ENCODE measurements at regions not wholly inside any gene's neighbourhood (a gene's known extent, or its start where the extent isn't known, plus 50 kb on each side); places are given as distances from the start of the nearest gene placed in this dataset.

DNA sequence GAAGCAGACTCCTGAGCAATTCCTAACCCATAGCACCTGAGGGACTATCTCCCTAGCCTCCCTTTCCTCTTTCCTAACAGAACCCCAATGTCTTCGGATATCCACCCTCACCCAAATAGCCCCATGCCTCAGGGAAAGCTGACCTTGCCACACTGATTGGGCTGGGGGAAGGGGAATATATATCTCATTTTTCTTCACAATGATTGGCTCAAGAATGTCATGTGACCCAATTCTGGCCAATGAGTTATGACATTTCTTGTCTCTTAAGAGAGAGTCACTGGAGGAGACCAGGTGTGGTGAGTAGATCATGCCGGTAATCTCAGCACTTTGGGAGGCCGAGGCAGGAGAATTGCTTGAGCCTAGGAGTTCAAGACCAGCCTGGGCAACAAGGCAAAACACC, 71.9 kb upstream of the NLK start:
- Histone ChIP-seq H3K9me3 (no peaks in the 10 kb centered on the region), H3K4me3 (ENCODE audit: low read depth, low read length) (no peak overlapping the region), H3K27me3 (no peaks in the 10 kb centered on the region), H3K4me1 (no peaks in the 10 kb centered on the region), H3K36me3 (no peaks in the 10 kb centered on the region)
- TF ChIP-seq, protein P1, sequence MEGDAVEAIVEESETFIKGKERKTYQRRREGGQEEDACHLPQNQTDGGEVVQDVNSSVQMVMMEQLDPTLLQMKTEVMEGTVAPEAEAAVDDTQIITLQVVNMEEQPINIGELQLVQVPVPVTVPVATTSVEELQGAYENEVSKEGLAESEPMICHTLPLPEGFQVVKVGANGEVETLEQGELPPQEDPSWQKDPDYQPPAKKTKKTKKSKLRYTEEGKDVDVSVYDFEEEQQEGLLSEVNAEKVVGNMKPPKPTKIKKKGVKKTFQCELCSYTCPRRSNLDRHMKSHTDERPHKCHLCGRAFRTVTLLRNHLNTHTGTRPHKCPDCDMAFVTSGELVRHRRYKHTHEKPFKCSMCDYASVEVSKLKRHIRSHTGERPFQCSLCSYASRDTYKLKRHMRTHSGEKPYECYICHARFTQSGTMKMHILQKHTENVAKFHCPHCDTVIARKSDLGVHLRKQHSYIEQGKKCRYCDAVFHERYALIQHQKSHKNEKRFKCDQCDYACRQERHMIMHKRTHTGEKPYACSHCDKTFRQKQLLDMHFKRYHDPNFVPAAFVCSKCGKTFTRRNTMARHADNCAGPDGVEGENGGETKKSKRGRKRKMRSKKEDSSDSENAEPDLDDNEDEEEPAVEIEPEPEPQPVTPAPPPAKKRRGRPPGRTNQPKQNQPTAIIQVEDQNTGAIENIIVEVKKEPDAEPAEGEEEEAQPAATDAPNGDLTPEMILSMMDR (IDR thresholded peaks at IDR 0.05; ENCODE audit: low read depth, low read length): no peak
- DNase-seq: no peak

DNA sequence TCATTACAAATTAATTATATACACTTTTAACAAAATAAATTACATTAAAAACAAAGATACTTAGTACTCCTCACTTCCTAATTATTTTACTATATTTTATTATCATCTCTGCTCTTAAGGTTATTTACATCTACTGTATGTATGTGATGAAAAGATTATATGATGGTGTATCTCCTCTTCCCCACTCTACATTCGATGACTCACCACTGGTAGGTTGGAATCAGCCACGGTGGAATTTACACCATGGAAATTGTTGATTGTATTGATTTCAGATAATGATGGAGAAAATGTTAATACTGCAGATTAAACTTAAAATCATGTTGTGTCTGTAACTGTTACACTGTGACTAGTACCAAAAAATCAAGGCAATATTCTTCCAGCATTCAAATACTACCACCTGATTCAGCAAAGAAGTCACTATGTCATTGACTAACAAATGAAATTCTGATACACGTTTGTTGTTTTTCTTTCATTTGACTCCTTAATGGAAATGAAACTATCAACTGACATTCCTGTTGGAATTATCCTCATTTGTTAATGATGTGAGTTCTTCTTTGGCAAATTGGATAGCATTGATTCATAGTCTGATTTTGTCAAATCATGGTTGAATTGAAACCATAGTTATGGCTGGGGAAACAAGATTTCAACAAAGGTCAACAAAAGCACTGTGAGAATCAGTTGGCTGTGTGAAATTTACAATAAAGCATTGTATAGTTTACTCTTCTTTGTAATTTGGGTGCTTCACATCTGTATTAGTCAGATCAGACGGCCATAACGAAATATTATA, 69.0 kb upstream of the NLK start:
- TF ChIP-seq, protein P1 (IDR thresholded peaks at IDR 0.05; ENCODE audit: low read depth, low read length): no peak
- no peaks in the 10 kb centered on the region for H3K9me3 ChIP-seq
- no peak overlapping the region for H3K4me3 ChIP-seq (ENCODE audit: low read depth, low read length)
- no peak for DNase-seq
- no peaks in the 10 kb centered on the region for H3K4me1 ChIP-seq
- no peaks in the 10 kb centered on the region for H3K27me3 ChIP-seq
- no peaks in the 10 kb centered on the region for H3K36me3 ChIP-seq

DNA sequence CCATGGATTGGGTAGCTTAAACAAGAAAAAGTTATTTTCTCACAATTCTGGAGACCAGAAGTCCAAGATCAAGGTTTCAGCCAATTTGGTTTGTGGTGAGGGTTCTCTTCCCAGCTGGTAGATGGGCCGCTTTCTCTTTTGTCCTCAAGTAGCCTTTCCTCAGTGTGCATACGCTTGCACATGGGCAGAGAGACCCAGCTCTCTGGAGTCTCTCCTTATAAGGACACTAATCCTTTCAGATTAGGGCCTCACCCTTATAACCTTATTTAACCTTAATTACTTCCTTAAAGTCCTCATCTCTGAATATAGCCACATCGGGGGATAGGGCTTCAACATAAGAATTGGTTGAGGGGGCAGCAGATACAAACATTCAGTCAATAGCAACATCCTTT, 68.4 kb upstream of the NLK start:
- no peak for DNase-seq
- Histone ChIP-seq H3K36me3 (no peaks in the 10 kb centered on the region), H3K9me3 (no peaks in the 10 kb centered on the region), H3K4me1 (no peaks in the 10 kb centered on the region), H3K4me3 (ENCODE audit: low read depth, low read length) (no peak overlapping the region), H3K27me3 (no peaks in the 10 kb centered on the region)
- TF ChIP-seq, protein P1 (IDR thresholded peaks at IDR 0.05; ENCODE audit: low read depth, low read length): no peak

DNA sequence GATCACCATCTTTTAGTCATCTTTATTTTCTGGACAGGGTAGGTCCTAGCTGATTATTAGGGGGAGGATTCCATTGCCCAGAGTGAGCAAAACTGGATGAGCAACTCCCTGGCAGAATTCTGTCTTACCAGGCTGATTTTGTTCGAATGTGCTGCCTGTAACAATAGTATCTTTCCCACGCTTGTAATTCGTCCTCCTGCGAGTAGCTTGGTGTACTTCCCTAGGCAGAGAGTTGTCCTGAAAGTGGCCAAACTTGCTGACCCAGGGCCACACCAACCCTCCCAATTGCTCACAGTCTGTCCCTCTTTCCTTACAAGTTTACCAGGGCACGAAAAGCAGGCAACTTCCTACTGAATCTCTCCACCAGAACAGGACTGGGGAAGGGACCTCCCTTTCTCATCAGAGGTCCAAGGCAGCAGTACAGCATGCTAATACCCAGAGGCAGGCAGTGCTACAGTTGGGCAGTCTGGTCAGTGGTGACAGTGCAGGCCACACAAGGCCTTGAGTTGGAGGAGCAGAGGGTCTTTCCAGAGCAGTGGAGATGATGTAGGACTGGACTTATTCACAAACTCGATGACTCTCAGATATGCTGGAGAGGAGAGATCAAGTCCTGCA, 67.8 kb upstream of the NLK start:
- Histone ChIP-seq H3K4me1 (no peaks in the 10 kb centered on the region), H3K36me3 (no peaks in the 10 kb centered on the region), H3K27me3 (no peaks in the 10 kb centered on the region), H3K9me3 (no peaks in the 10 kb centered on the region), H3K4me3 (ENCODE audit: low read depth, low read length) (no peak overlapping the region)
- no peak for DNase-seq
- TF ChIP-seq, protein P1 (IDR thresholded peaks at IDR 0.05; ENCODE audit: low read depth, low read length): no peak

DNA sequence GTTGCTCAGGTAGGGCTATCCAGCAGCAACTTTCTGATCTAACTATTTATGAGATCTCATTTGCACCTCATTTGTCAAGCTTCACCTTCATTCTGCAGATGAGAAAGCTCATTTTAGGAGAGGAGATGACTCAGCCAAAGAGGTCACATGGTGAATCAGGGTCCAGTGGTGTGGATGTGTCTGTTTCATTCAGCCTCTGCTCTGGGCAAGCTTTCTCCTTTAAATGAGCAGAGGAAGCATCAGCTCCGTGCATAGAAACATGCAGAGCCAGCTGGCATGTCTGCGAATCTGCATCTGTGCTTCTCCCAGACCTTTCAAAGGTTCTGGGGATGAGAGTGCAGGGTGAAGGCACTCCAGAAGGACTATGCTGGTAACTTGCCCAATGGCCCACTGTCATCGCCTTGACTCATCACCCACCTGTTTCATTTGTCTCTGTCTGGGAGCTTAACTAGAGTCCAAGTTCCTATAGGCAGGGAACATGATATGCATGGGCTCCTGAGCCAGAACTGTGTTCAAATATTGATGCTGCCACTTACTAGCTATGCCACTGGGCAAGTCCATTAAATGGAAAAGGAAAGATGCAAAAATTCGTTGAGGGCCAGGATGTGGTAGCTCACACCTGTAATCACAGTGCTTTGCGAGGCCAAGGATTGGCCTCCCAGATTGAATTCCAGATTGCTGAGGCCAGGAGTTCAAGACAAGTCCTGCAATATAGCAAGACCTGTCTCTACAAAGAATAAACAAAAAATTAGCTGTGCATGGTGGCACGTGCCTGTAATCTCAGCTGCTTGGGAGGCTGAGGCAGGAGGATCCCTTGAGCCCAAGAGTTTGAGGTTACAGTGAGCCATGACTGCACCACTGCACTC, 67.1 kb upstream of the NLK start:
- Histone ChIP-seq H3K27me3 (no peaks in the 10 kb centered on the region), H3K36me3 (no peaks in the 10 kb centered on the region), H3K4me1 (no peaks in the 10 kb centered on the region), H3K9me3 (no peaks in the 10 kb centered on the region), H3K4me3 (ENCODE audit: low read depth, low read length) (no peak overlapping the region)
- no peak for DNase-seq
- TF ChIP-seq, protein P1 (IDR thresholded peaks at IDR 0.05; ENCODE audit: low read depth, low read length): no peak
